MG63 (cell line): ENCODE measurements at regions not wholly inside any gene's neighbourhood (a gene's known extent, or its start where the extent isn't known, plus 50 kb on each side); places are given as distances from the start of the nearest gene placed in this dataset.
"Not testable (repeated sequence)": the region's sequence is repeated elsewhere in the genome, so short reads cannot be mapped to it uniquely, and the experiment has no call there.

Experiments used
- DNase-seq: peaks from one replicate; pipeline ENCODE4 v3.0.0-alpha.2; 2020
- H3K27me3 ChIP-seq: fragments of 250-450 bp; sonication (Bioruptor Pico); 2 replicates; pipeline ENCODE4 v1.5.1; 2020; ENCODE audit warnings: mild to moderate bottlenecking, moderate library complexity
- H3K36me3 ChIP-seq: fragments of 250-450 bp; sonication (Bioruptor Pico); 2 replicates; pipeline ENCODE4 v1.5.1; 2020; ENCODE audit warnings: mild to moderate bottlenecking, moderate library complexity
- H3K4me3 ChIP-seq: fragments of 250-450 bp; sonication (Bioruptor Pico); 2 replicates; pipeline ENCODE4 v1.5.1; 2020; ENCODE audit warnings: mild to moderate bottlenecking, moderate library complexity
- H3K9me3 ChIP-seq: fragments of 250-450 bp; sonication (Bioruptor Pico); 2 replicates; pipeline ENCODE4 v1.5.1; 2020; ENCODE audit warnings: mild to moderate bottlenecking, moderate library complexity

DNA sequence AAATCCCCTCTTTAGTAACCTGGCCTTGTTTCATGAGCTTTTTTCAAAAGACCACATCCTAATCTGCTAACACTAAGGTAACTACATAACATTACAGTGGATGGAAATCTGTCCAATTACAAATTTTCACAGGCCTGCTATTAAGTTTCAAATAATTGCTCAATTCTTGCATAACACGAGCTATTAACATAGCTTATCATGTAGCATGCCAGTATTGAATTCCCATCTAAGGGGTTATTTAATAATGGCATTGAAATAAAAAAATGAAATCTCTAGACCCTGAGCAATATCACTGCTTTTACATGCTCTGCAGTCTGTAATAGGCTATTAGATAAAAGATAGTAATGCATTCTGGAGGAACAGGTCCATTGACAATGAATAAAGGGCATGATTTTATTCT lies 748.3 kb upstream of the NECTIN3 start:
- H3K9me3 ChIP-seq, result no peaks in the 10 kb centered on the region

GRCh38 chr3:110324171-110324705 lies 747.4 kb upstream of the NECTIN3 start:
- Histone ChIP-seq H3K36me3 (no peaks in the 10 kb centered on the region), H3K27me3 (no peaks in the 10 kb centered on the region), H3K4me3 (no peak overlapping the region), H3K9me3 (no peaks in the 10 kb centered on the region)
- no peak for DNase-seq

More for the DNA sequence above, 748.3 kb upstream of the NECTIN3 start:
- Histone ChIP-seq H3K4me3 (no peak overlapping the region), H3K27me3 (no peaks in the 10 kb centered on the region), H3K36me3 (no peaks in the 10 kb centered on the region)
- no peak for DNase-seq

DNA sequence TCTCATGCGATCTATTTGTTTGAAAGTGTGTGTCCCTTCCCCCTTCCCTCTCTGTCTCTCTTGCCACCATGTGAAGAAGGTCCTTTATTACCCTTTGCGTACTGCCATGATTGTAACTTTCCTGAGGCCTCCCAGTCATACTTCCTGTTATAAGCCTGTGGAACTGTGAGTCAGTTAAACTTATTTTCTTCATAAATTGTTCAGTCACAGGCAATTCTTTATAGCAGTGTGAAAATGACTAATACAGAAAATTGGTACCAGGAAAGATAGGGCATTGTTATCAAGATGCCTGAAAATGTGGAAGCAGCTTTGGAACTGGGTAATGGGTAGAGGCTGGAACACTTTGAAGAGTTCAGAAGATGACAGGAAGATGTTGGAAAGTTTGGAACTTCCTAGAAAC lies 743.7 kb upstream of the NECTIN3 start:
- DNase-seq, result no peak
- Histone ChIP-seq H3K4me3 (no peak overlapping the region), H3K36me3 (no peaks in the 10 kb centered on the region), H3K27me3 (no peaks in the 10 kb centered on the region), H3K9me3 (no peaks in the 10 kb centered on the region)

DNA sequence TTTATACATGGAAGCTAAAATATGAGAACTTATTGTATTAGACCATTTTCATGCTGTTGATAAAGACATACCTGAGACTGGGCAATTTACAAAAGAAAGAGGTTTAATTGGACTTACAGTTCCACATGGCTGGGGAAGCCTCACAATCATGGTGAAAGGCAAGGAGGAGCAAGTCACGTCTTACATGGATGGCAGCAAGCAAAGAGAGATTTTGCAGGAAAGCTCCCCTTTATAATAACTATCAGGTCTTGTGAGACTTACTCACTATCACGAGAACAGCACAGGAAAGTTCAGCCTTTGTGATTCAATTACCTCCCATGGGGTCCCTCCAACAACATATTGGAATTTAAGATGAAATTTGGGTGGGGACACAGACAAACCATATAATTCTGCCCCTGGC lies 740.1 kb upstream of the NECTIN3 start:
- DNase-seq, H3K9me3 ChIP-seq, H3K36me3 ChIP-seq, H3K27me3 ChIP-seq, H3K4me3 ChIP-seq: not testable (repeated sequence)

- no peak overlapping the region for H3K4me3 ChIP-seq
- no peak for DNase-seq
- H3K9me3 ChIP-seq, result no peaks in the 10 kb centered on the region; the same call in 1 of the 2 replicates
- no peaks in the 10 kb centered on the region for H3K27me3 ChIP-seq
- no peaks in the 10 kb centered on the region for H3K36me3 ChIP-seq
Measured at GRCh38 chr3:110332629-110333028, 739.0 kb upstream of the NECTIN3 start.

- no peaks in the 10 kb centered on the region; the same call in 1 of the 2 replicates for H3K9me3 ChIP-seq
- no peaks in the 10 kb centered on the region for H3K36me3 ChIP-seq
- no peak overlapping the region for H3K4me3 ChIP-seq
- H3K27me3 ChIP-seq, result no peaks in the 10 kb centered on the region
- no peak for DNase-seq
Measured at GRCh38 chr3:110341047-110341446, 730.6 kb upstream of the NECTIN3 start.

DNA sequence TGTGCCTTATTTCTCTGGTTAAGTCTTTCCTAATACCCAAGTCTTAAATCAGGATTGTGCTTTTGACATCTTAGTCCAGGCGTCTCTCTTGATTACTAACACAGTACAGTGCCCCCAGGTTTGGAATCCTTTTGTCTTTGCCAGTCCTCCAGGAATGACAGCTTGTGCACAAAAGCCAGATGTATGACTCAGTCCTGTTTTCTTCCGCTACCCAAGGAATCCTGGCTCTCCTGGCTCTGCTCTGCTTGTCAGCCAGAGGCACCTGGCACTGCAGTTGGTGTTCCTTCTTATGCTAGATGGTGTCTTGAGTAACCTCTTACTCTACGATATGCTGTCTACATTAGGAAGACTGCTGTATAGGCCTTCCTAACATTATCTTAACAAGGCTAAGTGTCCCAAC lies 728.2 kb upstream of the NECTIN3 start:
- peak; percentile 34 for DNase-seq
- no peak overlapping the region for H3K4me3 ChIP-seq
- H3K9me3 ChIP-seq, result no peaks in the 10 kb centered on the region; the same call in 1 of the 2 replicates
- no peaks in the 10 kb centered on the region for H3K36me3 ChIP-seq
- H3K27me3 ChIP-seq, result no peaks in the 10 kb centered on the region

- Histone ChIP-seq H3K27me3 (no peaks in the 10 kb centered on the region), H3K36me3 (no peaks in the 10 kb centered on the region), H3K4me3 (no peak overlapping the region), H3K9me3 (no peaks in the 10 kb centered on the region; the same call in 1 of the 2 replicates)
- no peak for DNase-seq
Measured at GRCh38 chr3:110343945-110344344, 727.7 kb upstream of the NECTIN3 start.

- no peak for DNase-seq
- H3K36me3 ChIP-seq, result no peaks in the 10 kb centered on the region
- no peak overlapping the region for H3K4me3 ChIP-seq
- H3K27me3 ChIP-seq, result no peaks in the 10 kb centered on the region
- no peaks in the 10 kb centered on the region; the same call in 1 of the 2 replicates for H3K9me3 ChIP-seq
Measured at GRCh38 chr3:110344487-110344886, 727.1 kb upstream of the NECTIN3 start.

- Histone ChIP-seq H3K4me3 (no peak overlapping the region), H3K9me3 (no peaks in the 10 kb centered on the region; the same call in 1 of the 2 replicates), H3K27me3 (no peaks in the 10 kb centered on the region), H3K36me3 (no peaks in the 10 kb centered on the region)
- no peak for DNase-seq
Measured at GRCh38 chr3:110344897-110345767, 726.5 kb upstream of the NECTIN3 start.

- no peaks in the 10 kb centered on the region; the same call in 1 of the 2 replicates for H3K9me3 ChIP-seq
- no peaks in the 10 kb centered on the region for H3K27me3 ChIP-seq
- H3K4me3 ChIP-seq, result no peak overlapping the region
- DNase-seq, result no peak
- no peaks in the 10 kb centered on the region; the same call in 1 of the 2 replicates for H3K36me3 ChIP-seq
Measured at GRCh38 chr3:110349295-110349694, 722.3 kb upstream of the NECTIN3 start.

- no peak for DNase-seq
- Histone ChIP-seq H3K36me3 (no peaks in the 10 kb centered on the region; the same call in 1 of the 2 replicates), H3K9me3 (no peaks in the 10 kb centered on the region), H3K4me3 (no peak overlapping the region), H3K27me3 (no peaks in the 10 kb centered on the region)
Measured at GRCh38 chr3:110352841-110353604, 718.6 kb upstream of the NECTIN3 start.

DNA sequence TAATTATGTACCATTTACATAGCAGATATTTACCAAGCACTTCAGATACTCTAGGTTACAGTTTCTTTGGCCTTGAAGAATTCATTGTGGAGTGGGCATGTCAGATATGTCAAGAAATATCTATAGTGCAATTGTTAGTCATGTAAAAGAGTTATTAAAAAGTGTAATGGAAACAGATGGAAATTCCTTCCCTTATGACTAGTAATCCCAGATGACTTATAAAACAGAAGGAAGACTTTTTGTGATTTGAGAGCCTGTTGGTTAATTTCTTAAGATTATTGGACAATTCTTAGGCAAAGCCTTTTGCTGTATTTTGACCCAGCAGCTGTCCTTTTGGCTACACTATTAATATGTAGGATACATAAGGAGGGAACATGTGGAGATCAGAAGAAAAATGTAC lies 708.9 kb upstream of the NECTIN3 start:
- Histone ChIP-seq H3K36me3 (no peaks in the 10 kb centered on the region), H3K9me3 (no peaks in the 10 kb centered on the region), H3K4me3 (no peak overlapping the region), H3K27me3 (no peaks in the 10 kb centered on the region)
- no peak for DNase-seq

GRCh38 chr3:110367289-110367688 lies 704.3 kb upstream of the NECTIN3 start:
- not testable (repeated sequence) for H3K36me3 ChIP-seq, H3K9me3 ChIP-seq

GRCh38 chr3:110375751-110376518 lies 695.7 kb upstream of the NECTIN3 start:
- Histone ChIP-seq H3K9me3 (no peaks in the 10 kb centered on the region), H3K36me3 (no peaks in the 10 kb centered on the region), H3K4me3 (no peak overlapping the region), H3K27me3 (no peaks in the 10 kb centered on the region)
- no peak for DNase-seq

More at GRCh38 chr3:110367289-110367688, 704.3 kb upstream of the NECTIN3 start:
- H3K4me3 ChIP-seq, H3K27me3 ChIP-seq, DNase-seq: not testable (repeated sequence)

DNA sequence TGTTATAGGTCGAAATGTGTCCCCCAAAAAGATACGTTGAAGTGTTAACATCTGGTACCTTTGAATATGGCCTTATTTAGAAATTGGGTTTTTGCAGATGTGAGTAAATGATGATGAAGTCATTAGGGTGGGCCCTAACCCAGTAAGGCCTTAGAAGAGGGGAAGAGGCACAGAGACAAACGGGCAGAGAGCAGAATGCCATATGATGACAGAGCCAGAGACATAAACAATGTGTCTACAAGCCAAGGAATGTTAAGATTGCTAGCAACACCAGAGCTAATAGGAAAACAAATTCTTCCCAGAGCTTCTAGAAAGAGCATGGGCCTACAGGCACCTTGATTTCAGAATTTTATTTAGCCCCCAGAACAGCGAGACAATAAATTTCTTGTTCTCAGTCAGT lies 693.1 kb upstream of the NECTIN3 start:
- Histone ChIP-seq H3K36me3 (no peaks in the 10 kb centered on the region), H3K4me3 (no peak overlapping the region), H3K27me3 (no peaks in the 10 kb centered on the region), H3K9me3 (no peaks in the 10 kb centered on the region)
- DNase-seq, result no peak
